GM23338 (cell line): ENCODE measurements at regions not wholly inside any gene's neighbourhood (a gene's known extent, or its start where the extent isn't known, plus 50 kb on each side); places are given as distances from the start of the nearest gene placed in this dataset.

Experiments used
- CREB1 ChIP-seq: fragments of 250-450 bp; sonication (Bioruptor Pico); IDR thresholded peaks from 2 replicates; pipeline ENCODE4 v1.5.0; 2020; ENCODE audit warnings: low read depth, mild to moderate bottlenecking, moderate library complexity
- ETS1 ChIP-seq: IDR thresholded peaks from 2 replicates; pipeline ENCODE4 v1.6.1; 2016; ENCODE audit warnings: antibody characterized with exemption
- EZH2 ChIP-seq: fragments of 200-600 bp; sonication (generic); IDR thresholded peaks from one replicate; pipeline ENCODE4 v1.8.0; 2017; ENCODE audit warnings: antibody characterized with exemption, mild to moderate bottlenecking, low read depth; ENCODE audit not compliant: unreplicated experiment
- EZH2phosphoT487 ChIP-seq: fragments of 200-600 bp; sonication (generic); IDR thresholded peaks from one replicate; pipeline ENCODE4 v1.8.1; 2018; ENCODE audit warnings: antibody characterized with exemption; ENCODE audit not compliant: unreplicated experiment
- JUNB ChIP-seq: IDR thresholded peaks from one replicate; pipeline ENCODE4 v1.6.1; 2016; ENCODE audit warnings: antibody characterized with exemption; ENCODE audit not compliant: unreplicated experiment
- NANOG ChIP-seq: IDR thresholded peaks from 2 replicates; pipeline ENCODE4 v1.6.1; 2016; ENCODE audit warnings: antibody characterized with exemption, borderline replicate concordance
- POLR2AphosphoS5 ChIP-seq: IDR thresholded peaks from 2 replicates; pipeline ENCODE4 v1.6.1; 2016; ENCODE audit warnings: antibody characterized with exemption, low read depth
- STAT1 ChIP-seq: IDR thresholded peaks from one replicate; pipeline ENCODE4 v1.6.1; 2016; ENCODE audit warnings: antibody characterized with exemption; ENCODE audit not compliant: unreplicated experiment
- ZNF114 ChIP-seq: fragments of 250-450 bp; sonication (Bioruptor Pico); IDR thresholded peaks from 2 replicates; pipeline ENCODE4 v1.5.0; 2020; ENCODE audit warnings: mild to moderate bottlenecking, moderate library complexity
- ZNF331 ChIP-seq: fragments of 250-450 bp; sonication (Bioruptor Pico); IDR thresholded peaks from 2 replicates; pipeline ENCODE4 v1.5.0; 2020; ENCODE audit warnings: low read depth, mild to moderate bottlenecking, moderate library complexity
- TF ChIP-seq, protein P1 (sequence below): fragments of 250-450 bp; sonication (Bioruptor Pico); IDR thresholded peaks from 2 replicates; pipeline ENCODE4 v1.5.0; 2020; ENCODE audit warnings: mild to moderate bottlenecking, moderate library complexity
- TF ChIP-seq, protein P2 (sequence below): IDR thresholded peaks from one replicate; pipeline ENCODE4 v1.6.1; 2018; ENCODE audit warnings: antibody characterized with exemption; ENCODE audit not compliant: unreplicated experiment

DNA sequence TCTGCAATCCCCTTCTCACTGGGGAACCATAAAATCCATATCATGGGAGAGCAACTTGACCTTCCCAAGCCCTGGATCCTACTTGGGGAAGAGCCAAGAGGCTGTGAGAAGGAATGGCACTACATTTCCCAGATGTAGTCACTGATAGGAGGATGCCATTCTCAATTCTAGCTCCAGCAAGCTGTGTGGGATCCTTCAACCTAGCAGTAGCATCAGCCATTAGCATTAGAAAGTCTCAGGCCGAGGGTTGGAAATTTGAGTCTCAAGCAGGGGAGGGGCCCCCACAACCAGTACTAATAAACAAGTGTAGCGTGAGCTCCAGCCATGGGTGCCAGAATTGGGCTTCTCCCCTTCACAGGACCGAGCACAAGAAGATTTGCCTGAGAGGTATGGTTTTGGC lies 84.3 kb upstream of the NELL2 start (continued):
- TF ChIP-seq, protein P1, sequence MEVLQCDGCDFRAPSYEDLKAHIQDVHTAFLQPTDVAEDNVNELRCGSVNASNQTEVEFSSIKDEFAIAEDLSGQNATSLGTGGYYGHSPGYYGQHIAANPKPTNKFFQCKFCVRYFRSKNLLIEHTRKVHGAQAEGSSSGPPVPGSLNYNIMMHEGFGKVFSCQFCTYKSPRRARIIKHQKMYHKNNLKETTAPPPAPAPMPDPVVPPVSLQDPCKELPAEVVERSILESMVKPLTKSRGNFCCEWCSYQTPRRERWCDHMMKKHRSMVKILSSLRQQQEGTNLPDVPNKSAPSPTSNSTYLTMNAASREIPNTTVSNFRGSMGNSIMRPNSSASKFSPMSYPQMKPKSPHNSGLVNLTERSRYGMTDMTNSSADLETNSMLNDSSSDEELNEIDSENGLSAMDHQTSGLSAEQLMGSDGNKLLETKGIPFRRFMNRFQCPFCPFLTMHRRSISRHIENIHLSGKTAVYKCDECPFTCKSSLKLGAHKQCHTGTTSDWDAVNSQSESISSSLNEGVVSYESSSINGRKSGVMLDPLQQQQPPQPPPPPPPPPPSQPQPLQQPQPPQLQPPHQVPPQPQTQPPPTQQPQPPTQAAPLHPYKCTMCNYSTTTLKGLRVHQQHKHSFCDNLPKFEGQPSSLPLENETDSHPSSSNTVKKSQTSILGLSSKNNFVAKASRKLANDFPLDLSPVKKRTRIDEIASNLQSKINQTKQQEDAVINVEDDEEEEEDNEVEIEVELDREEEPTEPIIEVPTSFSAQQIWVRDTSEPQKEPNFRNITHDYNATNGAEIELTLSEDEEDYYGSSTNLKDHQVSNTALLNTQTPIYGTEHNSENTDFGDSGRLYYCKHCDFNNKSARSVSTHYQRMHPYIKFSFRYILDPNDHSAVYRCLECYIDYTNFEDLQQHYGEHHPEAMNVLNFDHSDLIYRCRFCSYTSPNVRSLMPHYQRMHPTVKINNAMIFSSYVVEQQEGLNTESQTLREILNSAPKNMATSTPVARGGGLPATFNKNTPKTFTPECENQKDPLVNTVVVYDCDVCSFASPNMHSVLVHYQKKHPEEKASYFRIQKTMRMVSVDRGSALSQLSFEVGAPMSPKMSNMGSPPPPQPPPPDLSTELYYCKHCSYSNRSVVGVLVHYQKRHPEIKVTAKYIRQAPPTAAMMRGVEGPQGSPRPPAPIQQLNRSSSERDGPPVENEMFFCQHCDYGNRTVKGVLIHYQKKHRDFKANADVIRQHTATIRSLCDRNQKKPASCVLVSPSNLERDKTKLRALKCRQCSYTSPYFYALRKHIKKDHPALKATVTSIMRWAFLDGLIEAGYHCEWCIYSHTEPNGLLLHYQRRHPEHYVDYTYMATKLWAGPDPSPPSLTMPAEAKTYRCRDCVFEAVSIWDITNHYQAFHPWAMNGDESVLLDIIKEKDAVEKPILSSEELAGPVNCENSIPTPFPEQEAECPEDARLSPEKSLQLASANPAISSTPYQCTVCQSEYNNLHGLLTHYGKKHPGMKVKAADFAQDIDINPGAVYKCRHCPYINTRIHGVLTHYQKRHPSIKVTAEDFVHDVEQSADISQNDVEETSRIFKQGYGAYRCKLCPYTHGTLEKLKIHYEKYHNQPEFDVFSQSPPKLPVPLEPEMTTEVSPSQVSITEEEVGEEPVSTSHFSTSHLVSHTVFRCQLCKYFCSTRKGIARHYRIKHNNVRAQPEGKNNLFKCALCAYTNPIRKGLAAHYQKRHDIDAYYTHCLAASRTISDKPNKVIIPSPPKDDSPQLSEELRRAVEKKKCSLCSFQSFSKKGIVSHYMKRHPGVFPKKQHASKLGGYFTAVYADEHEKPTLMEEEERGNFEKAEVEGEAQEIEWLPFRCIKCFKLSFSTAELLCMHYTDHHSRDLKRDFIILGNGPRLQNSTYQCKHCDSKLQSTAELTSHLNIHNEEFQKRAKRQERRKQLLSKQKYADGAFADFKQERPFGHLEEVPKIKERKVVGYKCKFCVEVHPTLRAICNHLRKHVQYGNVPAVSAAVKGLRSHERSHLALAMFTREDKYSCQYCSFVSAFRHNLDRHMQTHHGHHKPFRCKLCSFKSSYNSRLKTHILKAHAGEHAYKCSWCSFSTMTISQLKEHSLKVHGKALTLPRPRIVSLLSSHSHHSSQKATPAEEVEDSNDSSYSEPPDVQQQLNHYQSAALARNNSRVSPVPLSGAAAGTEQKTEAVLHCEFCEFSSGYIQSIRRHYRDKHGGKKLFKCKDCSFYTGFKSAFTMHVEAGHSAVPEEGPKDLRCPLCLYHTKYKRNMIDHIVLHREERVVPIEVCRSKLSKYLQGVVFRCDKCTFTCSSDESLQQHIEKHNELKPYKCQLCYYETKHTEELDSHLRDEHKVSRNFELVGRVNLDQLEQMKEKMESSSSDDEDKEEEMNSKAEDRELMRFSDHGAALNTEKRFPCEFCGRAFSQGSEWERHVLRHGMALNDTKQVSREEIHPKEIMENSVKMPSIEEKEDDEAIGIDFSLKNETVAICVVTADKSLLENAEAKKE (CRISPR knock-in tag), result no peak
- TF ChIP-seq JUNB (no peak), STAT1 (no peak), ETS1 (no peak), ZNF331 (CRISPR knock-in tag) (no peak), EZH2 (no peak), NANOG (no peak), CREB1 (CRISPR knock-in tag) (no peak), ZNF114 (CRISPR knock-in tag) (no peak), POLR2AphosphoS5 (no peak), EZH2phosphoT487 (no peak)
- TF ChIP-seq, protein P2, sequence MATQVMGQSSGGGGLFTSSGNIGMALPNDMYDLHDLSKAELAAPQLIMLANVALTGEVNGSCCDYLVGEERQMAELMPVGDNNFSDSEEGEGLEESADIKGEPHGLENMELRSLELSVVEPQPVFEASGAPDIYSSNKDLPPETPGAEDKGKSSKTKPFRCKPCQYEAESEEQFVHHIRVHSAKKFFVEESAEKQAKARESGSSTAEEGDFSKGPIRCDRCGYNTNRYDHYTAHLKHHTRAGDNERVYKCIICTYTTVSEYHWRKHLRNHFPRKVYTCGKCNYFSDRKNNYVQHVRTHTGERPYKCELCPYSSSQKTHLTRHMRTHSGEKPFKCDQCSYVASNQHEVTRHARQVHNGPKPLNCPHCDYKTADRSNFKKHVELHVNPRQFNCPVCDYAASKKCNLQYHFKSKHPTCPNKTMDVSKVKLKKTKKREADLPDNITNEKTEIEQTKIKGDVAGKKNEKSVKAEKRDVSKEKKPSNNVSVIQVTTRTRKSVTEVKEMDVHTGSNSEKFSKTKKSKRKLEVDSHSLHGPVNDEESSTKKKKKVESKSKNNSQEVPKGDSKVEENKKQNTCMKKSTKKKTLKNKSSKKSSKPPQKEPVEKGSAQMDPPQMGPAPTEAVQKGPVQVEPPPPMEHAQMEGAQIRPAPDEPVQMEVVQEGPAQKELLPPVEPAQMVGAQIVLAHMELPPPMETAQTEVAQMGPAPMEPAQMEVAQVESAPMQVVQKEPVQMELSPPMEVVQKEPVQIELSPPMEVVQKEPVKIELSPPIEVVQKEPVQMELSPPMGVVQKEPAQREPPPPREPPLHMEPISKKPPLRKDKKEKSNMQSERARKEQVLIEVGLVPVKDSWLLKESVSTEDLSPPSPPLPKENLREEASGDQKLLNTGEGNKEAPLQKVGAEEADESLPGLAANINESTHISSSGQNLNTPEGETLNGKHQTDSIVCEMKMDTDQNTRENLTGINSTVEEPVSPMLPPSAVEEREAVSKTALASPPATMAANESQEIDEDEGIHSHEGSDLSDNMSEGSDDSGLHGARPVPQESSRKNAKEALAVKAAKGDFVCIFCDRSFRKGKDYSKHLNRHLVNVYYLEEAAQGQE, result no peak
